Endothelial cell (in vitro differentiated cells): ENCODE measurements at regions not wholly inside any gene's neighbourhood (a gene's known extent, or its start where the extent isn't known, plus 50 kb on each side); places are given as distances from the start of the nearest gene placed in this dataset.

ENCODE experiments used
- DNase-seq: peaks from one replicate; pipeline ENCODE4 v3.0.0; 2021; ENCODE audit warnings: low spot score
- H3K27ac Mint-ChIP-seq: one replicate; pipeline ENCODE4 v1.8.0; 2021; ENCODE audit warnings: mixed read lengths, inconsistent platforms; ENCODE audit not compliant: unreplicated experiment
- H3K27me3 Mint-ChIP-seq: one replicate; pipeline ENCODE4 v1.8.0; 2021; ENCODE audit warnings: mild to moderate bottlenecking, moderate library complexity, mixed read lengths, inconsistent platforms; ENCODE audit not compliant: unreplicated experiment
- H3K36me3 Mint-ChIP-seq: one replicate; pipeline ENCODE4 v1.8.0; 2021; ENCODE audit warnings: mild to moderate bottlenecking, low read depth, mixed read lengths, inconsistent platforms; ENCODE audit not compliant: unreplicated experiment
- H3K4me1 Mint-ChIP-seq: one replicate; pipeline ENCODE4 v1.8.0; 2021; ENCODE audit warnings: mild to moderate bottlenecking, mixed read lengths, inconsistent platforms; ENCODE audit not compliant: unreplicated experiment
- H3K4me3 Mint-ChIP-seq: one replicate; pipeline ENCODE4 v1.8.0; 2021; ENCODE audit warnings: mild to moderate bottlenecking, mixed read lengths, inconsistent platforms; ENCODE audit not compliant: unreplicated experiment
- H3K9me3 Mint-ChIP-seq: one replicate; pipeline ENCODE4 v1.8.0; 2021; ENCODE audit warnings: mixed read lengths, inconsistent platforms; ENCODE audit not compliant: unreplicated experiment
- CTCF ChIP-seq: fragments of 200-600 bp; sonication (generic); IDR thresholded peaks from one replicate; pipeline ENCODE4 v1.5.0; 2021; ENCODE audit warnings: antibody characterized with exemption; ENCODE audit not compliant: unreplicated experiment

GRCh38 chr3:94965867-94966475 is 903.1 kb downstream of the NSUN3 start:
- H3K4me1 Mint-ChIP-seq: no peaks in the 10 kb centered on the region
- H3K27ac Mint-ChIP-seq: no peak overlapping the region
- H3K27me3 Mint-ChIP-seq: peaks cover 1% of the 10 kb centered on the region

GRCh38 chr3:94967196-94967595 is 904.3 kb downstream of the NSUN3 start:
- TF ChIP-seq CTCF: no peak
- H3K27ac Mint-ChIP-seq: no peak overlapping the region

More at GRCh38 chr3:94965867-94966475, 903.1 kb downstream of the NSUN3 start:
- Mint-ChIP-seq H3K9me3 (no peaks in the 10 kb centered on the region), H3K4me3 (no peak overlapping the region), H3K36me3 (no peaks in the 10 kb centered on the region)
- no peak for DNase-seq
- no peak for TF ChIP-seq CTCF

GRCh38 chr3:94968519-94968918 is 905.7 kb downstream of the NSUN3 start:
- Mint-ChIP-seq H3K9me3 (no peaks in the 10 kb centered on the region), H3K27ac (no peak overlapping the region)
- no peak for TF ChIP-seq CTCF

More at GRCh38 chr3:94967196-94967595, 904.3 kb downstream of the NSUN3 start:
- DNase-seq: no peak
- Mint-ChIP-seq H3K9me3 (no peaks in the 10 kb centered on the region), H3K36me3 (no peaks in the 10 kb centered on the region), H3K27me3 (peaks cover 1% of the 10 kb centered on the region), H3K4me1 (no peaks in the 10 kb centered on the region), H3K4me3 (no peak overlapping the region)

GRCh38 chr3:94972066-94972465 is 909.2 kb downstream of the NSUN3 start:
- H3K27ac Mint-ChIP-seq: no peak overlapping the region
- no peak overlapping the region for H3K4me3 Mint-ChIP-seq
- H3K36me3 Mint-ChIP-seq: no peaks in the 10 kb centered on the region
- H3K27me3 Mint-ChIP-seq: peaks cover 4% of the 10 kb centered on the region
- DNase-seq: no peak
- TF ChIP-seq CTCF: no peak
- H3K9me3 Mint-ChIP-seq: no peaks in the 10 kb centered on the region
- no peaks in the 10 kb centered on the region for H3K4me1 Mint-ChIP-seq

More at GRCh38 chr3:94968519-94968918, 905.7 kb downstream of the NSUN3 start:
- Mint-ChIP-seq H3K36me3 (no peaks in the 10 kb centered on the region), H3K27me3 (peaks cover 1% of the 10 kb centered on the region), H3K4me3 (no peak overlapping the region), H3K4me1 (no peaks in the 10 kb centered on the region)
- no peak for DNase-seq

- Mint-ChIP-seq H3K36me3 (no peaks in the 10 kb centered on the region), H3K27ac (no peak overlapping the region), H3K27me3 (peaks cover 2% of the 10 kb centered on the region), H3K9me3 (no peaks in the 10 kb centered on the region), H3K4me3 (no peak overlapping the region), H3K4me1 (no peaks in the 10 kb centered on the region)
- no peak for DNase-seq
- TF ChIP-seq CTCF: no peak
These were observed 915.2 kb downstream of the NSUN3 start for GRCh38 chr3:94978084-94978483.
